COLO668 (cell line): ENCODE measurements at regions not wholly inside any gene's neighbourhood (a gene's known extent, or its start where the extent isn't known, plus 50 kb on each side); places are given as distances from the start of the nearest gene placed in this dataset.
"Not testable (repeated sequence)": the region's sequence is repeated elsewhere in the genome, so short reads cannot be mapped to it uniquely, and the experiment has no call there.

Source experiments
- DNase-seq: peaks from one replicate; lab custom pipeline; 2025; ENCODE audit not compliant: unreplicated experiment; lab: John Stamatoyannopoulos, UW

DNA sequence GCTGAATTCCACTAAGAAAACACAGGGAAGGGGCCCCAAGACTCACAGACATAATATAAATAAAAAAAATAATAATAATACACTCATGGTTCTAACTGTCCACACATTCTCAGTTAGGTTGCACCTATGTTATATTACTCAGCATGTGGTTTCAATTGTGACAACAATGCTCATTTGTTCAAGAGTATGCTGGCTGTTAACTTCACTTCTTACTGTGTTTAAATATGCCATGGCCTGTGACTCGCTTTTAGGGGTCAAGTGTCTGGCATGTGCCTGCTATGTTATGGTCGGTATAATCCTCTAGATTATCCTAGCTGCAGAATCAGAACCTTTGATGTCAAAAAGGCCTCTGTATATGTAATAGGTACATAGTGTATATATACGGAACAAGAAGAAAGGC lies 324.8 kb upstream of the INTU start:
- DNase-seq, result no peak

- no peak for DNase-seq
These were observed 323.2 kb upstream of the INTU start for GRCh38 chr4:127309369-127310102.

GRCh38 chr4:127311371-127311770 lies 321.4 kb upstream of the INTU start:
- DNase-seq, result no peak

GRCh38 chr4:127311924-127312323 lies 320.8 kb upstream of the INTU start:
- DNase-seq, result no peak

GRCh38 chr4:127313767-127314166 lies 319.0 kb upstream of the INTU start:
- DNase-seq, result no peak

- DNase-seq, result no peak
These were observed 305.3 kb upstream of the INTU start for GRCh38 chr4:127327491-127327890.

DNA sequence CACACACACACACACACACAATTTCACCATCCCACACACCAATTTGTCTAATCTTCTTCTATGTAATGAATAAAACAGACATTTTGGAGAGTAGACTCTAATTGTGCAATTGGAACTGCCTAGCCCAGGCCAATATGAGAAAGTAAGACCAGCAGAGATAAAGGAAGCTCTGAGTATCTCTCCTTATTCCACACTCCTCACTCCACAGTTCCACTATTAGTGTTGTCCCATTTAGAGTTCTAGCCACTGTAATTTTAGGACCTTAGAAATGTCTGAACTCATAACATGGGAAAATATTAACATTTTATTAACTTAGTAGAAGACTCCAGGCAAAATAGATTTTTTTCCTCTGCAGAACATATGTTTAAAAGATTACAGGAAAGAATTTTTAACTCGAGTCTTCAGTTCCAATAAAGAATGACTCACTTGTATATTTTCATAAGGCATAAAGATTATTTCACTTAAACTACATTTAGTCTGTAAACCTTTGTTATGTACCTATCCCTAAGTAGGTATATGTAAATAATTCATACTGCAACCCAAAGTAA lies 297.6 kb upstream of the INTU start:
- DNase-seq, result no peak

- DNase-seq, result no peak
These were observed 297.0 kb upstream of the INTU start for GRCh38 chr4:127335732-127336131.

DNA sequence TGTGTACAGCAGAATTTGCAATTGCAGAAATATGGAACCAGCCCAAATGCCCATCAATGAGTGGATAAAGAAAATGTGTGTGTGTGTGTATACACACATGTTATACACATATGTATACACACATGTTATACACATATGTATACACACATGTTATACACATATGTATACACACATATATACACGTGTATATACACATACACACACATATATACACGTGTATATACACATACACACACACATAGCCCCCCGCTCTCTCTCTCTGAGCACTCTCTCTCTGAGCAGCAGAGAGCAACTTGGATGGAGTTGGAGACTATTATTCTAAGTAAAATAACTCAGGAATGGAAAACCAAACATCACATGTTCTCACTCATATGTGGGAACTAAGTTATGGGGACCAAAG lies 289.6 kb upstream of the INTU start:
- not testable (repeated sequence) for DNase-seq

GRCh38 chr4:127344071-127344470 lies 288.7 kb upstream of the INTU start:
- DNase-seq, result no peak

DNA sequence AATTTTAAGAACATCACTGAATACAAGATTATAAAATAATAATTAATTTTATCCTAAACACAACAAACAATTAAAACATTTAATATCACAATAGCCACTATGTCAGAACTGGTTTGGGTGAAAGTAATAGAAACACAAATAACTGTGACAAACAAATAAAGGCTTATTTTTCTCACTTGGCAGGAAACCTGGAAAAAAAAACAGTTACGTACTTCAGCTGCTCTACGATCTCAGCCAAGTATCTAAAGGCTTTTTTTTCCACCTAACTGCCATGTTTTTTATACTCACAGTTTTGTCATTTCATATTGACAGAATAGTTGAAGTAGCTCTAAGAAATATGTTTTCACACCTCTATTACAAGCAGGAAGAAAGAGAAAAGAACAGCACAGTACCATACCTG lies 284.8 kb upstream of the INTU start:
- no peak for DNase-seq

GRCh38 chr4:127352220-127353113 lies 280.3 kb upstream of the INTU start:
- no peak for DNase-seq

GRCh38 chr4:127355743-127356142 lies 277.0 kb upstream of the INTU start:
- no peak for DNase-seq

DNA sequence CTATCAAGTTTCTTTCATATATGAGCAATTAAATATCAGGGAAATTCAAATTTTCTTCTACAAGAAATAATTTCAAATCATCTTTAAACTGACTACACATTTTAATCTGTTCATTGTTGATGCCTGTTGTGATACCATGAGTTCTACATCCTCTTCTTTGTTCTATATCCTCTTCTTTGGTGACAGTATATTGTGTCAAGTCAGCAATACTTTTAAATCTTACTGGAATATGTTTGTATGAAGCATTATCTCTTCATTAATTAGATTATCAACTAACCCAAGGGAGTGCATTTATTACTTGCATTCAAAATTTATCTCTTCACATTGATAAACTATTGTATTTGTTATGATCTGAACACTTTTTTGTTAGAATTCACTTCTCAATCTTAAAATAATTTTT lies 275.0 kb upstream of the INTU start:
- DNase-seq, result no peak

DNA sequence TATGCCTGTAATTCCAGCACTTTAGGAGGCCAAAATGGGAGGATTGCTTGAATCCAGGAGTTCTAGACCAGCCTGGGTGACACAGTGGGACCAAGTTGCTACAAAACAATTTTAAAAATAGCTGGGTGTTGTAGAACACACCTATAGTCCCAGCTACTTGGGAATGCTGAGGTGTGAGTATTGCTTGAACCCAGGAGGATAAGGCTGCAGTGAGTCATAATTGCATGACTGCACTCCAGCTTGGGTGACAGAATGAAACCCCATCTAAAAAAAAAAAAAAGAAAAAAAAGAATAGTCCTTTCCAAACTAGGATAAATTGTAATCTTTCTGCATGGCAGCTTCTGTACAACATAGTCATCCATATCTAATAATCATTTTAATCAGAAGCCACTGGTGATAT lies 270.1 kb upstream of the INTU start:
- no peak for DNase-seq

DNA sequence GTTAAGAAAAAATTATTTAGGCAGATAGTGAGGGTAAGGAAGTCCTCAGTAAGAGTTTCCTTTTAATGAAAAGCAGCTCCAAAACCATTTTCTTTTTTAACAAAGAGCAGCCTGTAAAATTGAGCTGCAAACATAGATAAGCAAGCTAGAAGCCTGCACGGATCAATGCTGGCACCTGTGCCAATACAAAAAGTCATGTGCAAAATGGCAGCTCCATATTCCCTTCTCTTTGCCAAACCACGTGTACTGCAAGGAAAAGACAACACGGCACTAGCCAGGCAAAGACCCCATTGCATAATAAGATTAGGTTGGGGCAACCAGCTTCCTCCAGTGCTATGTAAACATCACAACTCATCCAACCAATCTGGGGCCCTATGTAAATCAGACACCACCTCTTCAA lies 268.4 kb upstream of the INTU start:
- no peak for DNase-seq

- no peak for DNase-seq
These were observed 267.8 kb upstream of the INTU start for GRCh38 chr4:127364911-127365310.

DNA sequence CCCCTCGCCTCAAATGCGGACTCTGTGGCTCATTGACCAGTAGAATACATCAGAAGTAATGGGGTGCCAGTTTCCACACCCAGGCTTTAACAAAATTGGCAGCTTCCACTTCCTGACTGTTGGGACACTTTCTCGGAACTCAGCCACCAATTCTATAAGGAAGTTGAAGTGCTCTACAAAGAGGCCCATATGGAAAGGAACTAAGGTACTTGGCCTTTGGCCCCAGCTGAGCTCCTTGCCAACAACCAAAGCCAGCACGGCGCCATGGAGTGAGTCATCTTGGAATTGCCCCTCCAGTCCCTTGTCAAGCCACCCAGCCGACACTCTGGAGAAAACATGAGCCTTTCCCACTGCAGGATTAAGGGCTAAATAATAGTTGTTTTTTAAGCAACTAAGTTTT lies 262.2 kb upstream of the INTU start:
- DNase-seq, result no peak

DNA sequence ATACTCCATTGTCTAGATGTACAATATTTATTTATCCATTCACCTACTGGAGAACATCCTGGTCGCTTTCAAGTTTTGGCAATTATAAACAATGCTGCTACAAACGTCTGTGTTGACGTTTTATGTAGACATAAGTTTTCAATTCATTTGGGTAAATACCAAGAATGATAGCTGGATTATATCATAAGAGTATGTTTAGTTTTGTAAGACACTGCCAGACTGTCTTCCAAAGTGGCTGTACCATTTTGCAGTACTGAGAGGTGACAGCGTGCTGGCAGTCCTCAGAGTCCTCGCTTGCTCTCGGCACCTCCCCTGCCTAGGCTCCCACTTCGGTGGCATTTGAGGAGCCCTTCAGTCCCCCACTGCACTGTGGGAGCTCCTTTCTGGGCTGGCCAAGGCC lies 253.3 kb upstream of the INTU start:
- DNase-seq, result no peak

GRCh38 chr4:127379948-127380347 lies 252.8 kb upstream of the INTU start:
- DNase-seq, result not testable (repeated sequence)

- no peak for DNase-seq
These were observed 249.1 kb upstream of the INTU start for GRCh38 chr4:127383666-127384065.

GRCh38 chr4:127394516-127394915 lies 238.2 kb upstream of the INTU start:
- no peak for DNase-seq
